SK-N-SH treated with all-trans-retinoic acid at 6 μM for 48 hours (cell line): ENCODE measurements at regions not wholly inside any gene's neighbourhood (a gene's known extent, or its start where the extent isn't known, plus 50 kb on each side); places are given as distances from the start of the nearest gene placed in this dataset.

Source experiments
- ATAC-seq: fragments of 200-7000 bp; cut with Tn5 transposase; 3 replicates; pipeline ENCODE4 v1.9.1; 2020; ENCODE audit warnings: mild to moderate bottlenecking, moderate library complexity
- ARNTL ChIP-seq: fragments of 450-650 bp; formaldehyde crosslinking; IDR thresholded peaks from 2 replicates; pipeline ENCODE4 v1.5.0; 2020; ENCODE audit warnings: low read depth, mild to moderate bottlenecking, moderate library complexity, borderline replicate concordance
- BACH2 ChIP-seq: fragments of 250-450 bp; sonication (Bioruptor Pico); IDR thresholded peaks from 2 replicates; pipeline ENCODE4 v1.9.0; 2021; ENCODE audit warnings: mild to moderate bottlenecking, borderline replicate concordance
- ESRRG ChIP-seq: fragments of 250-450 bp; sonication (Bioruptor Pico); IDR thresholded peaks from 2 replicates; pipeline ENCODE4 v1.6.1; 2021; ENCODE audit warnings: mild to moderate bottlenecking
- GLIS3 ChIP-seq: fragments of 250-450 bp; sonication (Bioruptor Pico); IDR thresholded peaks from 2 replicates; pipeline ENCODE4 v1.5.0; 2020; ENCODE audit warnings: mild to moderate bottlenecking, moderate library complexity
- ISL1 ChIP-seq: fragments of 250-450 bp; sonication (Bioruptor Pico); IDR thresholded peaks from 2 replicates; pipeline ENCODE4 v2.1.2; 2022; ENCODE audit warnings: mild to moderate bottlenecking, moderate library complexity
- OSR1 ChIP-seq: fragments of 250-450 bp; sonication (Bioruptor Pico); IDR thresholded peaks from 2 replicates; pipeline ENCODE4 v1.8.0; 2022; ENCODE audit warnings: moderate library complexity, mild to moderate bottlenecking, inconsistent platforms
- PPARA ChIP-seq: fragments of 250-450 bp; sonication (Bioruptor Pico); IDR thresholded peaks from 2 replicates; pipeline ENCODE4 v1.5.0; 2020; ENCODE audit warnings: mild to moderate bottlenecking, borderline replicate concordance
- RARB ChIP-seq: fragments of 250-450 bp; sonication (Bioruptor Pico); IDR thresholded peaks from 2 replicates; pipeline ENCODE4 v1.8.0; 2021; ENCODE audit warnings: mild to moderate bottlenecking, moderate library complexity
- SNAI2 ChIP-seq: fragments of 250-450 bp; sonication (Bioruptor Pico); IDR thresholded peaks from 2 replicates; pipeline ENCODE4 v1.5.0; 2020; ENCODE audit warnings: mild to moderate bottlenecking, moderate library complexity
- TCF4 ChIP-seq: fragments of 250-450 bp; sonication (Bioruptor Pico); IDR thresholded peaks from 2 replicates; pipeline ENCODE4 v1.8.0; 2021; ENCODE audit warnings: mild to moderate bottlenecking, moderate library complexity, borderline replicate concordance
- TOX ChIP-seq: fragments of 250-450 bp; sonication (Bioruptor Pico); IDR thresholded peaks from 2 replicates; pipeline ENCODE4 v1.8.0; 2021; ENCODE audit warnings: mild to moderate bottlenecking, moderate library complexity, borderline replicate concordance
- ZC3H10 ChIP-seq: fragments of 250-450 bp; sonication (Bioruptor Pico); IDR thresholded peaks from 2 replicates; pipeline ENCODE4 v1.5.1; 2021; ENCODE audit warnings: mild to moderate bottlenecking, moderate library complexity
- ZFP3 ChIP-seq: fragments of 250-450 bp; sonication (Bioruptor Pico); IDR thresholded peaks from 2 replicates; pipeline ENCODE4 v1.5.0; 2020; ENCODE audit warnings: mild to moderate bottlenecking, moderate library complexity
- ZFP30 ChIP-seq: fragments of 450-650 bp; formaldehyde crosslinking; IDR thresholded peaks from 2 replicates; pipeline ENCODE4 v1.5.0; 2022; ENCODE audit warnings: mild to moderate bottlenecking, moderate library complexity
- ZNF565 ChIP-seq: fragments of 450-650 bp; formaldehyde crosslinking; conservative IDR thresholded peaks from 2 replicates; pipeline ENCODE4 v1.5.0; 2020; ENCODE audit warnings: low read depth, mild to moderate bottlenecking, moderate library complexity
- ZNF70 ChIP-seq: fragments of 450-650 bp; formaldehyde crosslinking; IDR thresholded peaks from 2 replicates; pipeline ENCODE4 v1.5.0; 2020; ENCODE audit warnings: mild to moderate bottlenecking, moderate library complexity
- TF ChIP-seq, protein P1 (sequence below): fragments of 250-450 bp; sonication (Bioruptor Pico); IDR thresholded peaks from 2 replicates; pipeline ENCODE4 v1.5.0; 2020; ENCODE audit warnings: mild to moderate bottlenecking, moderate library complexity
- TF ChIP-seq, protein P2 (sequence below): fragments of 250-450 bp; sonication (Bioruptor Pico); IDR thresholded peaks from 2 replicates; pipeline ENCODE4 v1.5.1; 2021; ENCODE audit warnings: mild to moderate bottlenecking, moderate library complexity
- TF ChIP-seq, protein P3 (sequence below): fragments of 250-450 bp; sonication (Bioruptor Pico); IDR thresholded peaks from 2 replicates; pipeline ENCODE4 v1.5.1; 2020; ENCODE audit warnings: low read depth, mild to moderate bottlenecking, moderate library complexity
- TF ChIP-seq, protein P4 (sequence below): fragments of 250-450 bp; sonication (Bioruptor Pico); IDR thresholded peaks from 2 replicates; pipeline ENCODE4 v1.8.0; 2020; ENCODE audit warnings: mild to moderate bottlenecking, moderate library complexity, borderline replicate concordance

DNA sequence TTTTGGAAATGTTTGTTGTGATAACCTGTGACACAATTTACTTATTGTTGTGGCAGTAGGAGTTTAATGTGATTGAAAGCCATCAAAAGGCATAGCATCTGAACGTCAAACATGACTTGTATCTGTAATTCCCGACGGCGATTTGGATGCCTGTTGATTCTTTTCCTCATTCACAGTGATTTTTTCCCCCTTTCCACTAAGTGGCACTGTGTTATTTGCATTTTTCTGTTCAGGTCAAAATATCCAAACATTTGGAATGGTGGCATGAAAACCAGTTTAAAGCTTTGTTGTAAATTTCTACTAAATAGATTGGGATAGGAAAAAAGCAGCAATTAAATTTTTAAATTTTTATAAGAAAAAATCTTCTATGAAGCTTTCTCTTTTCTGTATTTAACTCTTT is 259.9 kb upstream of the KCNH8 start:
- TF ChIP-seq SNAI2 (CRISPR knock-in tag), result no peak
- TF ChIP-seq ZNF70, result no peak
- TF ChIP-seq RARB (CRISPR knock-in tag), result no peak
- no peak for TF ChIP-seq ISL1 (CRISPR knock-in tag)
- no peak for TF ChIP-seq ZFP30 (CRISPR knock-in tag)
- TF ChIP-seq, protein P1, sequence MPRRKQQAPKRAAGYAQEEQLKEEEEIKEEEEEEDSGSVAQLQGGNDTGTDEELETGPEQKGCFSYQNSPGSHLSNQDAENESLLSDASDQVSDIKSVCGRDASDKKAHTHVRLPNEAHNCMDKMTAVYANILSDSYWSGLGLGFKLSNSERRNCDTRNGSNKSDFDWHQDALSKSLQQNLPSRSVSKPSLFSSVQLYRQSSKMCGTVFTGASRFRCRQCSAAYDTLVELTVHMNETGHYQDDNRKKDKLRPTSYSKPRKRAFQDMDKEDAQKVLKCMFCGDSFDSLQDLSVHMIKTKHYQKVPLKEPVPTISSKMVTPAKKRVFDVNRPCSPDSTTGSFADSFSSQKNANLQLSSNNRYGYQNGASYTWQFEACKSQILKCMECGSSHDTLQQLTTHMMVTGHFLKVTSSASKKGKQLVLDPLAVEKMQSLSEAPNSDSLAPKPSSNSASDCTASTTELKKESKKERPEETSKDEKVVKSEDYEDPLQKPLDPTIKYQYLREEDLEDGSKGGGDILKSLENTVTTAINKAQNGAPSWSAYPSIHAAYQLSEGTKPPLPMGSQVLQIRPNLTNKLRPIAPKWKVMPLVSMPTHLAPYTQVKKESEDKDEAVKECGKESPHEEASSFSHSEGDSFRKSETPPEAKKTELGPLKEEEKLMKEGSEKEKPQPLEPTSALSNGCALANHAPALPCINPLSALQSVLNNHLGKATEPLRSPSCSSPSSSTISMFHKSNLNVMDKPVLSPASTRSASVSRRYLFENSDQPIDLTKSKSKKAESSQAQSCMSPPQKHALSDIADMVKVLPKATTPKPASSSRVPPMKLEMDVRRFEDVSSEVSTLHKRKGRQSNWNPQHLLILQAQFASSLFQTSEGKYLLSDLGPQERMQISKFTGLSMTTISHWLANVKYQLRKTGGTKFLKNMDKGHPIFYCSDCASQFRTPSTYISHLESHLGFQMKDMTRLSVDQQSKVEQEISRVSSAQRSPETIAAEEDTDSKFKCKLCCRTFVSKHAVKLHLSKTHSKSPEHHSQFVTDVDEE (CRISPR knock-in tag), result no peak
- TF ChIP-seq, protein P2, sequence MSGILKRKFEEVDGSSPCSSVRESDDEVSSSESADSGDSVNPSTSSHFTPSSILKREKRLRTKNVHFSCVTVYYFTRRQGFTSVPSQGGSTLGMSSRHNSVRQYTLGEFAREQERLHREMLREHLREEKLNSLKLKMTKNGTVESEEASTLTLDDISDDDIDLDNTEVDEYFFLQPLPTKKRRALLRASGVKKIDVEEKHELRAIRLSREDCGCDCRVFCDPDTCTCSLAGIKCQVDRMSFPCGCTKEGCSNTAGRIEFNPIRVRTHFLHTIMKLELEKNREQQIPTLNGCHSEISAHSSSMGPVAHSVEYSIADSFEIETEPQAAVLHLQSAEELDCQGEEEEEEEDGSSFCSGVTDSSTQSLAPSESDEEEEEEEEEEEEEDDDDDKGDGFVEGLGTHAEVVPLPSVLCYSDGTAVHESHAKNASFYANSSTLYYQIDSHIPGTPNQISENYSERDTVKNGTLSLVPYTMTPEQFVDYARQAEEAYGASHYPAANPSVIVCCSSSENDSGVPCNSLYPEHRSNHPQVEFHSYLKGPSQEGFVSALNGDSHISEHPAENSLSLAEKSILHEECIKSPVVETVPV, result no peak
- no peak for TF ChIP-seq PPARA (CRISPR knock-in tag)
- no peak for TF ChIP-seq TCF4
- no peak for TF ChIP-seq ZNF565 (CRISPR knock-in tag)
- no peak for TF ChIP-seq ZC3H10 (CRISPR knock-in tag)
- TF ChIP-seq TOX (CRISPR knock-in tag), result no peak
- TF ChIP-seq ARNTL (CRISPR knock-in tag), result no peak
- no peak for TF ChIP-seq ZFP3 (CRISPR knock-in tag)
- TF ChIP-seq OSR1, result no peak
- TF ChIP-seq, protein P3, sequence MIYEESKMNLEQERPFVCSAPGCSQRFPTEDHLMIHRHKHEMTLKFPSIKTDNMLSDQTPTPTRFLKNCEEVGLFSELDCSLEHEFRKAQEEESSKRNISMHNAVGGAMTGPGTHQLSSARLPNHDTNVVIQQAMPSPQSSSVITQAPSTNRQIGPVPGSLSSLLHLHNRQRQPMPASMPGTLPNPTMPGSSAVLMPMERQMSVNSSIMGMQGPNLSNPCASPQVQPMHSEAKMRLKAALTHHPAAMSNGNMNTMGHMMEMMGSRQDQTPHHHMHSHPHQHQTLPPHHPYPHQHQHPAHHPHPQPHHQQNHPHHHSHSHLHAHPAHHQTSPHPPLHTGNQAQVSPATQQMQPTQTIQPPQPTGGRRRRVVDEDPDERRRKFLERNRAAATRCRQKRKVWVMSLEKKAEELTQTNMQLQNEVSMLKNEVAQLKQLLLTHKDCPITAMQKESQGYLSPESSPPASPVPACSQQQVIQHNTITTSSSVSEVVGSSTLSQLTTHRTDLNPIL, result no peak
- no peak for TF ChIP-seq GLIS3 (CRISPR knock-in tag)
- ATAC-seq, result no peak

DNA sequence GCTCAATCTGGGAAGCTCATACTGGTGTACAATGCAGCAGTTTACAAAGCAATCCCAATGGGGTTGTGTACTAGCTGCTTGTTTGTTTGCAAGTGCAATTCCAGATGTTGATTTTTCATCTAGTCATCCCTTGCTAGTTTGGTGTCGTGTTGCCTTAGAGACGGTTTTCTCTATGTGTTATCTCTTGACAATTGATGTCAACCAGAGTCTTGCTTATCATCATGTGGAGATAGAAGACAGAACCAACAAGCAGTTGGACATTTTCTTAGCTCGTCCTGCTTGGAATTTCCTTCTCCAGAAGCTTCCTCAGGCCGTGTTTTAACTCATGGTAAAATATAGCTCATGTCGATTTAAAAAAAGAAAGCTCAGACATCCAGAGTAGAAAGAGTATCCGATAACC is 262.0 kb upstream of the KCNH8 start:
- TF ChIP-seq, protein P4, sequence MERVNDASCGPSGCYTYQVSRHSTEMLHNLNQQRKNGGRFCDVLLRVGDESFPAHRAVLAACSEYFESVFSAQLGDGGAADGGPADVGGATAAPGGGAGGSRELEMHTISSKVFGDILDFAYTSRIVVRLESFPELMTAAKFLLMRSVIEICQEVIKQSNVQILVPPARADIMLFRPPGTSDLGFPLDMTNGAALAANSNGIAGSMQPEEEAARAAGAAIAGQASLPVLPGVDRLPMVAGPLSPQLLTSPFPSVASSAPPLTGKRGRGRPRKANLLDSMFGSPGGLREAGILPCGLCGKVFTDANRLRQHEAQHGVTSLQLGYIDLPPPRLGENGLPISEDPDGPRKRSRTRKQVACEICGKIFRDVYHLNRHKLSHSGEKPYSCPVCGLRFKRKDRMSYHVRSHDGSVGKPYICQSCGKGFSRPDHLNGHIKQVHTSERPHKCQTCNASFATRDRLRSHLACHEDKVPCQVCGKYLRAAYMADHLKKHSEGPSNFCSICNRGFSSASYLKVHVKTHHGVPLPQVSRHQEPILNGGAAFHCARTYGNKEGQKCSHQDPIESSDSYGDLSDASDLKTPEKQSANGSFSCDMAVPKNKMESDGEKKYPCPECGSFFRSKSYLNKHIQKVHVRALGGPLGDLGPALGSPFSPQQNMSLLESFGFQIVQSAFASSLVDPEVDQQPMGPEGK, result no peak
- no peak for TF ChIP-seq GLIS3 (CRISPR knock-in tag)
- TF ChIP-seq RARB (CRISPR knock-in tag), result no peak
- TF ChIP-seq ZNF70, result no peak
- TF ChIP-seq ZFP30 (CRISPR knock-in tag), result no peak
- no peak for TF ChIP-seq ZNF565 (CRISPR knock-in tag)
- no peak for TF ChIP-seq ISL1 (CRISPR knock-in tag)
- TF ChIP-seq TCF4, result no peak
- TF ChIP-seq, protein P3, result no peak
- no peak for TF ChIP-seq BACH2
- no peak for TF ChIP-seq OSR1
- no peak for ATAC-seq

DNA sequence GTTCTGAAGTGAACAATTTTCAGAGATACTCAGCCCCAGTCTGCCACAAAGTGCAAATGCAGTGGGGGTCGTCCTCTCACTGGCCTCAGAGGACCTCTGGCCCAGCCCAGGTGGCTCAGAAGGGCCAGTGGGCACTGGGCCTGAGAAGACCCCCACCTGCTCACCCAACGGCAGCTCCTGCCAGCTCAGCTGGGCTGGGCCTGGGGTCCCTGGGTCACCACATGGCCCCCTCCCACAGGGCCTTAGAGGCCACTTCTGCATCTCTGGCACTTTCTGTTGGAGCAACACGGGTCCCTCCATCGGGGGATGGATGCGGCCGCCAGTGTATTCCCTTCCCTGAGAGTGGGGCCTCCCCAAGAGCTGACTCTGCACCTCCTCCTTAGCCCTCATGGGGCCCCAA is 262.7 kb upstream of the KCNH8 start:
- no peak for ATAC-seq
- TF ChIP-seq OSR1 (no peak), ZFP3 (CRISPR knock-in tag) (no peak), TOX (CRISPR knock-in tag) (no peak), PPARA (CRISPR knock-in tag) (no peak)

DNA sequence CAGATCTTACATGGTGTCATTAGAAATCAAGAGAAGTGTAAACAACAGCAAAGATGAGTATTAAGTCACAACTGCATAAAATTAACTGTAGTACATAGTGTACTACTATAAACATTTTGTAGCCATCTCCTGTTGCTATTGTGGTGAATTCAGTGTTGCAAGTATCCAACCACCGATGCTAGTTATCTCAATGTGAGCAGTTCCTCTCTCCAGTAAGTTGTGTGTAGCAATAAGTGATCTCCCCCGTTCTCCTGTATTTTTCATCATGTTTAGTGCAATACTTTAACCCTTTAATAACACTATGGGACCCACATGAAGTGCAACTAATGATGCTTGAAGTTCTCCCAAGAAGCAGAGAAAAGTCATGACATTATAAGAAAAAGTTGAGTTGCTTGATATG is 264.7 kb upstream of the KCNH8 start:
- ATAC-seq, result no peak
- TF ChIP-seq, protein P1 (CRISPR knock-in tag), result no peak
- TF ChIP-seq ZFP30 (CRISPR knock-in tag), result no peak
- TF ChIP-seq ESRRG (CRISPR knock-in tag), result no peak
- TF ChIP-seq, protein P4, result no peak
- no peak for TF ChIP-seq ISL1 (CRISPR knock-in tag)
- TF ChIP-seq GLIS3 (CRISPR knock-in tag), result no peak
- TF ChIP-seq TCF4, result no peak
- TF ChIP-seq BACH2, result no peak
- TF ChIP-seq ZC3H10 (CRISPR knock-in tag), result no peak
- TF ChIP-seq SNAI2 (CRISPR knock-in tag), result no peak
- TF ChIP-seq OSR1, result no peak
